ENCODE measurements at regions not wholly inside any gene's neighbourhood (a gene's known extent, or its start where the extent isn't known, plus 50 kb on each side); places are given as distances from the start of the nearest gene placed in this dataset.
"Not testable (repeated sequence)": the region's sequence is repeated elsewhere in the genome, so short reads cannot be mapped to it uniquely, and the experiment has no call there.

DNA sequence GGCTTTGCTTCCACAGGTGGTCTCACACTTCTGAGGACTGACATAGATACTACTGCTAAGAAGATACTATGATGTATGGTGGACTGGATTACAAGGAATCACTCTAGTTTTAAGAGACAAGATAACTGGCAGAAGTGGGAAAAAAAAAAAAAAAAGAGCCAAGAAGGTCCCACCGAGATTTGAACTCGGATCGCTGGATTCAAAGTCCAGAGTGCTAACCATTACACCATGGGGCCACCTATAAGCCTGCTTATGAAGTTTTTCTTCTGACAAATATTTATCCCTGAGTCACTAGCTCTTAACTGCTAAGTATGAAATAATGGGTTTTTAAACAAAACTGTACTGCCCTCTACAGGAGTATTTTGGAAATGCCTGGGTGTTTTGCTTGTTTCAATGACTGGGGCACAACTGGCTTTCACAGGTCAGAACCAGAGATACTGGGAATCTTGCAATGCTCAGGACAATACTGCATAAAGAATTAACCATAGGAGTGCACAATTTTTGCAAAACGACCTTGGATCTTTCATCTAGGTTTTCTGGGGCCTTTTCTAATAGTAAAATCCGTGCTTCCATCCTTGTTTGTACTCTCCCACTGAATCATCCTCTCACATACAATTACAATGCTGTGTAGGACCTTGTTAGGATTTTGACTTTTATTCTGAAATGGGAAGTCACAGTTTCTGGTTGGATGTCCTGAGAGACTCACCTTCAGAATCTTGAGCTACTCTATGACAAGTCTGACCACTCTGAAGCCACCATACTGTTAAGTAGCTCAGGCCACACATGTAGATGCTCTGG, 116.3 kb downstream of the OR2B2 start:
- no peak for DNase-seq
- Mint-ChIP-seq H3K4me1 (ENCODE audit: low read depth, unreplicated experiment) (peaks cover 7% of the 10 kb centered on the region), H3K36me3 (ENCODE audit: unreplicated experiment) (no peaks in the 10 kb centered on the region), H3K9me3 (ENCODE audit: unreplicated experiment) (peaks cover 17% of the 10 kb centered on the region), H3K27ac (ENCODE audit: unreplicated experiment) (peak overlapping the region; percentile 8), H3K27me3 (ENCODE audit: unreplicated experiment) (peaks cover 10% of the 10 kb centered on the region), H3K4me3 (ENCODE audit: unreplicated experiment) (no peak overlapping the region)
- peak; percentile 86 for TF ChIP-seq CTCF (IDR thresholded peaks at IDR 0.05; ENCODE audit: partially characterized antibody, unreplicated experiment)

GRCh38 chr6:27791182-27791943, 120.8 kb downstream of the OR2B2 start:
- H3K4me1 Mint-ChIP-seq (ENCODE audit: low read depth, unreplicated experiment): peaks cover 7% of the 10 kb centered on the region
- peaks cover 10% of the 10 kb centered on the region for H3K27me3 Mint-ChIP-seq (ENCODE audit: unreplicated experiment)
- DNase-seq: peak; percentile 56
- no peaks in the 10 kb centered on the region for H3K36me3 Mint-ChIP-seq (ENCODE audit: unreplicated experiment)
- H3K9me3 Mint-ChIP-seq (ENCODE audit: unreplicated experiment): peaks cover 17% of the 10 kb centered on the region
- peak overlapping the region; percentile 90 for H3K4me3 Mint-ChIP-seq (ENCODE audit: unreplicated experiment)
- H3K27ac Mint-ChIP-seq (ENCODE audit: unreplicated experiment): peak overlapping the region; percentile 36
- TF ChIP-seq CTCF (IDR thresholded peaks at IDR 0.05; ENCODE audit: partially characterized antibody, unreplicated experiment): no peak

DNA sequence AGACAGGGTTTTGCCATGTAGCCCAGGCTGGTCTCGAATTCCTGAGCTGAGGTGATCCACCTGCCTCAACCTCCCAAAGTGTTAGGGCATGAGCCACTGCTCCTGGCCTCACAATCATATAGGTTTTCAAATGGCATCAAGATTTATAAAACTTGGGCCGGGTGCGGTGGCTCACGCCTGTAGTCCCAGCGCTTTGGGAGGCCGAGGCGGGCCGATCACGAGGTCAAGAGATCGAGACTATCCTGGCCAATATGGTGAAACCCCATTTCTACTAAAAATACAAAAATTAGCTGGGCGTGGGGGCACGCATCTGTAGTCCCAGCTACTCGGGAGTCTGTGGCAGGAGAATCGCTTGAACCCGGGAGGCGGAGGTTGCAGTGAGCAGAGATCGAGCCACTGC, 123.8 kb downstream of the OR2B2 start:
- H3K4me1 Mint-ChIP-seq (ENCODE audit: low read depth, unreplicated experiment); H3K4me3 Mint-ChIP-seq (ENCODE audit: unreplicated experiment); H3K36me3 Mint-ChIP-seq (ENCODE audit: unreplicated experiment); DNase-seq; H3K27ac Mint-ChIP-seq (ENCODE audit: unreplicated experiment): not testable (repeated sequence)
- H3K27me3 Mint-ChIP-seq (ENCODE audit: unreplicated experiment): peaks cover 12% of the 10 kb centered on the region
- H3K9me3 Mint-ChIP-seq (ENCODE audit: unreplicated experiment): peaks cover 10% of the 10 kb centered on the region

DNA sequence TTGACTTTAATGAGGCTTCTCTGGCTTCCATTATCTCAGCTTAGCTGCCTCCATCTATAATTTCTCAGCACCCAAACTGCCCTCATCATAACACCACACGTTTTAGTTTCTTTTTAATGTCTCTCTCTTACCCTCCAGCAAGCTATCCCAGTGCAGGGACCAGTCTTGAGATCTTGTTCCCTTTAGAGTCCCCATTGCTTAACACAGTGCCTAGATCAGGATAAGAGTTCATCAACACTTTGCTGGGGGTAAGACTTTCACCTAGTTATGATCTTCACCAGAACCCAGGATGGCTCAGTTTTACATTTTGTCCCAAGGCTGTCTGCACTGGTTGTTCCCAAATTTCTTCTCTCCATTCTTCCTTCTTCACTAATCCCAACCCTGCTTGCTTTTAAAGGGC, 126.1 kb downstream of the OR2B2 start:
- Mint-ChIP-seq H3K4me3 (ENCODE audit: unreplicated experiment) (no peak overlapping the region), H3K9me3 (ENCODE audit: unreplicated experiment) (peaks cover under 1% of the 10 kb centered on the region), H3K36me3 (ENCODE audit: unreplicated experiment) (no peaks in the 10 kb centered on the region), H3K4me1 (ENCODE audit: low read depth, unreplicated experiment) (no peaks in the 10 kb centered on the region), H3K27me3 (ENCODE audit: unreplicated experiment) (peaks cover 4% of the 10 kb centered on the region), H3K27ac (ENCODE audit: unreplicated experiment) (no peak overlapping the region)
- no peak for TF ChIP-seq CTCF (IDR thresholded peaks at IDR 0.05; ENCODE audit: partially characterized antibody, unreplicated experiment)
- DNase-seq: no peak

DNA sequence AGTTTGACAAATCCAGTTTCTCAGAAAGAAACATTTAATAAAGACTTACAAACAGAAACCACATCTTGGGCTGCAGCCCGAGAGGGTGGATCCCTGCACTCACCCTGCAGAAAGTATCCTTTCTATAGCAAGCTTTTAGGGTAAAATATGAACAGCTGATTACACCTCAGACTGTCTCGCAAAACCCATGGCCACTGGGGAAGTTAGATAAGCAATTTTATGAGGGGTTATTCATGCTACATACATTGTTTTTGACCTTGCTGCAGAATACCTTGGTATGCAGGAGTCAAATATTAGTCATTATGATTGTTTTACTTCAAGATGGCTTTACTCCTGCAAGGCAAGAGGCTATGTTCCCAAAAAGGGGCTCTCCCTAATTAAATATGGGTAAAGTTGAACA, 126.9 kb downstream of the OR2B2 start:
- no peak for TF ChIP-seq CTCF (IDR thresholded peaks at IDR 0.05; ENCODE audit: partially characterized antibody, unreplicated experiment)
- Mint-ChIP-seq H3K27ac (ENCODE audit: unreplicated experiment) (no peak overlapping the region), H3K36me3 (ENCODE audit: unreplicated experiment) (no peaks in the 10 kb centered on the region), H3K27me3 (ENCODE audit: unreplicated experiment) (peaks cover 4% of the 10 kb centered on the region), H3K9me3 (ENCODE audit: unreplicated experiment) (no peaks in the 10 kb centered on the region), H3K4me3 (ENCODE audit: unreplicated experiment) (no peak overlapping the region), H3K4me1 (ENCODE audit: low read depth, unreplicated experiment) (no peaks in the 10 kb centered on the region)
- DNase-seq: no peak

Data from glutamatergic neuron (in vitro differentiated cells).